ENCODE measurements at regions not wholly inside any gene's neighbourhood (a gene's known extent, or its start where the extent isn't known, plus 50 kb on each side); places are given as distances from the start of the nearest gene placed in this dataset.

DNA sequence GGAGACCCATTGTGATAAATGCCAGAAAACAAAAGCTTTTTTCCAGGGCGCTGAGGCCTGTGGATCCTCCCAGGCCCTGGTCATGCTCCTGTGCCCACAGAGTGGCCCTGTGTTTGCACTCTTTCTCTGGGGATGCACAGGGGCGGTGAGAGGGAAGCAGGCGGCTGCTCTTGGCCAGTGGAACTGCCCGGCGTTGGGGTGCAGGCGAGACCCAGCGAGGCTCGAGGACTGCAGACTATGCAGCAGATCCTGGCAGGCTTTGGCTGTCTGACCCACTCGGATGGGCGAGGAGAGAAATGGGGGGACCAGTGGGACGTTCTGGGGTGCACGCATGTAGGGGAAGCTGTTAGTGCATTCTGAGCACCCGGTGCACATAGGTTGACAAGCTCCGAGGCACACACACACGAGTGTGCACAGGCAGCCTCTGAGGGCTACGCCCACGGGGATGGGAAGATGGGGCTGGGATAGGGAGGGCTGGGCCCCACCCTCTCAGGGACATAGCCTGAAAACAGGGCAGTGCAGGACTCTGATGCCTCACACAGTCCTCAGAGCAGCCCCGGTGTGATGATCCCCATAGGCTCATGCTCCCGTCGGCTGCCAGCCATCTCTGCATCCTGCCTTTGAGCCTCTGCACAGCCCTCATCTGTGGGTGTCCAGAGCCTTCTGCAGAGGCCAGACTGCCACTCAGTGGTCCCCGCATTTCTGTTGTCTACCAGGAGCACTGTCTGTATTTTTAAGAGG lies 1233.5 kb downstream of the BRD1 start:
- TF ChIP-seq POU6F1 (CRISPR knock-in tag; IDR thresholded peaks at IDR 0.05; ENCODE audit: borderline replicate concordance, low read depth) (no peak), ZNF70 (CRISPR knock-in tag; IDR thresholded peaks at IDR 0.05) (no peak), TCF4 (CRISPR knock-in tag; IDR thresholded peaks at IDR 0.05; ENCODE audit: borderline replicate concordance) (no peak), ESRRG (CRISPR knock-in tag; IDR thresholded peaks at IDR 0.05) (no peak), PPARA (CRISPR knock-in tag; IDR thresholded peaks at IDR 0.05; ENCODE audit: borderline replicate concordance) (no peak), ZC3H10 (CRISPR knock-in tag; IDR thresholded peaks at IDR 0.05) (no peak), RARB (CRISPR knock-in tag; IDR thresholded peaks at IDR 0.05) (no peak), GLIS3 (CRISPR knock-in tag; IDR thresholded peaks at IDR 0.05) (no peak), ZNF8 (CRISPR knock-in tag; IDR thresholded peaks at IDR 0.05) (no peak), CREB5 (CRISPR knock-in tag; IDR thresholded peaks at IDR 0.05; ENCODE audit: low read depth) (no peak)
- ATAC-seq = 0 out of 3 replicates have a peak, but pooled peaks have one; percentile 25

GRCh38 chr22:48593551-48593950 lies 1234.1 kb downstream of the BRD1 start:
- ATAC-seq = no peak
- TF ChIP-seq PPARA (CRISPR knock-in tag; IDR thresholded peaks at IDR 0.05; ENCODE audit: borderline replicate concordance) (no peak), POU6F1 (CRISPR knock-in tag; IDR thresholded peaks at IDR 0.05; ENCODE audit: borderline replicate concordance, low read depth) (no peak), ZFP30 (CRISPR knock-in tag; IDR thresholded peaks at IDR 0.05) (no peak), ISL1 (CRISPR knock-in tag; IDR thresholded peaks at IDR 0.05) (no peak), OSR1 (CRISPR knock-in tag; IDR thresholded peaks at IDR 0.05) (no peak), BACH2 (CRISPR knock-in tag; IDR thresholded peaks at IDR 0.05; ENCODE audit: borderline replicate concordance) (no peak), CSDC2 (CRISPR knock-in tag; IDR thresholded peaks at IDR 0.05) (no peak), RARB (CRISPR knock-in tag; IDR thresholded peaks at IDR 0.05) (no peak), SNAI2 (CRISPR knock-in tag; IDR thresholded peaks at IDR 0.05) (no peak), TOX (CRISPR knock-in tag; IDR thresholded peaks at IDR 0.05; ENCODE audit: borderline replicate concordance) (no peak), GLIS3 (CRISPR knock-in tag; IDR thresholded peaks at IDR 0.05) (no peak), ZNF565 (CRISPR knock-in tag; conservative IDR thresholded peaks at IDR 0.05; ENCODE audit: low read depth) (no peak)

- TF ChIP-seq BACH2 (CRISPR knock-in tag; IDR thresholded peaks at IDR 0.05; ENCODE audit: borderline replicate concordance) = no peak
- TF ChIP-seq ZNF70 (CRISPR knock-in tag; IDR thresholded peaks at IDR 0.05) = no peak
- no peak for TF ChIP-seq ESRRG (CRISPR knock-in tag; IDR thresholded peaks at IDR 0.05)
- no peak for TF ChIP-seq ARNTL (CRISPR knock-in tag; IDR thresholded peaks at IDR 0.05; ENCODE audit: borderline replicate concordance, low read depth)
- TF ChIP-seq ZC3H10 (CRISPR knock-in tag; IDR thresholded peaks at IDR 0.05) = no peak
- no peak for TF ChIP-seq ISL1 (CRISPR knock-in tag; IDR thresholded peaks at IDR 0.05)
- ATAC-seq = no peak
Measured at GRCh38 chr22:48592931-48593330, 1234.7 kb downstream of the BRD1 start.

DNA sequence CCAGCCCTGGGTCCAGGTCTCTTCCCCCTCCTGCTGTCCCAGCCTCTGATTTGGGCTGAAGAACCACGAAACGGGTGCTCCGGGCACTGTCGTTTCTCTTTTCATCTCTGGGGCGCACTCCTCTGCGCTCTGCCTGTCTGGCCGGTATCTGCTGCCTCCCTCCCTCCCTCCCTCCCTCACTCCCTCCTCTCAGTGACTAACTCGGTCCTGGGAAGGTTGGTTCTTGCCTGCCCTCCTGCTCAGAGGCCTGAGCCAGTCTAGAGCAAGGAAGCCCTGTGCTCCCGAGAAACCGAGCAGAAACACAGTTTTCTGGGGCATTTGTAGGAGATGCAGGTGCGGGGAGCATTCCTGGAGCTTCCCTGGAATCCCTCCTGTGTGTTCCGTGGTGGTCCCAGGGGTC lies 1235.2 kb downstream of the BRD1 start:
- TF ChIP-seq TSHZ2 (CRISPR knock-in tag; IDR thresholded peaks at IDR 0.05) (no peak), SNAI2 (CRISPR knock-in tag; IDR thresholded peaks at IDR 0.05) (no peak), GLIS3 (CRISPR knock-in tag; IDR thresholded peaks at IDR 0.05) (no peak), BACH2 (CRISPR knock-in tag; IDR thresholded peaks at IDR 0.05; ENCODE audit: borderline replicate concordance) (no peak), ZC3H10 (CRISPR knock-in tag; IDR thresholded peaks at IDR 0.05) (no peak), CREB5 (CRISPR knock-in tag; IDR thresholded peaks at IDR 0.05; ENCODE audit: low read depth) (no peak), ARNTL (CRISPR knock-in tag; IDR thresholded peaks at IDR 0.05; ENCODE audit: borderline replicate concordance, low read depth) (no peak), PPARA (CRISPR knock-in tag; IDR thresholded peaks at IDR 0.05; ENCODE audit: borderline replicate concordance) (no peak), ZNF70 (CRISPR knock-in tag; IDR thresholded peaks at IDR 0.05) (no peak)
- TF ChIP-seq, protein P1, sequence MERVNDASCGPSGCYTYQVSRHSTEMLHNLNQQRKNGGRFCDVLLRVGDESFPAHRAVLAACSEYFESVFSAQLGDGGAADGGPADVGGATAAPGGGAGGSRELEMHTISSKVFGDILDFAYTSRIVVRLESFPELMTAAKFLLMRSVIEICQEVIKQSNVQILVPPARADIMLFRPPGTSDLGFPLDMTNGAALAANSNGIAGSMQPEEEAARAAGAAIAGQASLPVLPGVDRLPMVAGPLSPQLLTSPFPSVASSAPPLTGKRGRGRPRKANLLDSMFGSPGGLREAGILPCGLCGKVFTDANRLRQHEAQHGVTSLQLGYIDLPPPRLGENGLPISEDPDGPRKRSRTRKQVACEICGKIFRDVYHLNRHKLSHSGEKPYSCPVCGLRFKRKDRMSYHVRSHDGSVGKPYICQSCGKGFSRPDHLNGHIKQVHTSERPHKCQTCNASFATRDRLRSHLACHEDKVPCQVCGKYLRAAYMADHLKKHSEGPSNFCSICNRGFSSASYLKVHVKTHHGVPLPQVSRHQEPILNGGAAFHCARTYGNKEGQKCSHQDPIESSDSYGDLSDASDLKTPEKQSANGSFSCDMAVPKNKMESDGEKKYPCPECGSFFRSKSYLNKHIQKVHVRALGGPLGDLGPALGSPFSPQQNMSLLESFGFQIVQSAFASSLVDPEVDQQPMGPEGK (CRISPR knock-in tag; IDR thresholded peaks at IDR 0.05; ENCODE audit: borderline replicate concordance) = no peak
- no peak for ATAC-seq

All from SK-N-SH treated with all-trans-retinoic acid at 6 μM for 48 hours (cell line).